GM12878 (cell line): ENCODE measurements at regions not wholly inside any gene's neighbourhood (a gene's known extent, or its start where the extent isn't known, plus 50 kb on each side); places are given as distances from the start of the nearest gene placed in this dataset.

Experiments
- ATAC-seq: fragments of 200-7000 bp; cut with Tn5 transposase; 3 replicates; pipeline ENCODE4 v1.9.1; 2020; ENCODE audit warnings: mild to moderate bottlenecking, moderate library complexity
- BruUV-seq: library from RNA; stranded (reverse); fragments of 400-500 nt; replicated peaks from 2 replicates; lab custom pipeline; 2021; lab: Mats Ljungman, UMichigan
- CTCF ChIA-PET: fragments of 300-600 bp; sonication (Branson Sonifier 250); formaldehyde crosslinking; extraction: SDS; loops from one replicate; lab custom pipeline; 2021; ENCODE audit warnings: inconsistent platforms; lab: Yijun Ruan, JAX
- POLR2A ChIA-PET: fragments of 350-600 bp; formaldehyde crosslinking; extraction: SDS; loops from one replicate; lab custom pipeline; 2021; ENCODE audit warnings: inconsistent platforms; lab: Charles Lee
- RAD21 ChIA-PET: fragments of 300-600 bp; sonication (Branson Sonifier 250); formaldehyde crosslinking; loops from one replicate; lab custom pipeline; 2023; ENCODE audit warnings: antibody characterized with exemption; ENCODE audit not compliant: unreplicated experiment; lab: Charles Lee
- SMC1A ChIA-PET: fragments of 300-600 bp; sonication (Branson Sonifier 250); formaldehyde crosslinking; loops from one replicate; lab custom pipeline; 2023; ENCODE audit not compliant: unreplicated experiment, uncharacterized antibody; lab: Charles Lee
- DNase-seq: peaks from one replicate; pipeline ENCODE4 v3.0.0-alpha.2; 2011; ENCODE audit warnings: low read depth, low spot score
- FAIRE-seq: peaks from 3 replicates; lab custom pipeline; 2011; peaks lifted over from hg19 to GRCh38; lab: Jason Lieb, UNC
- H2AFZ ChIP-seq: 2 replicates; pipeline ENCODE4 v1.6.0; 2011; ENCODE audit warnings: low read depth, low read length, control low read depth; ENCODE audit not compliant: control insufficient read depth
- H3K27ac ChIP-seq: 2 replicates; pipeline ENCODE4 v1.5.1; 2011; ENCODE audit warnings: control low read depth; ENCODE audit not compliant: control insufficient read depth, insufficient read depth
- H3K27me3 ChIP-seq, 2 experiments: replicated peaks in 1 of 2; 2 replicates each; pipeline versions ENCODE4 v1.6.0 to v1.6.1; 2011; ENCODE audit warnings: low read length in 1 of 2; ENCODE audit not compliant: control insufficient read depth in 2 of 2, insufficient read depth in 2 of 2
- H3K36me3 ChIP-seq, 2 experiments: 2 replicates each; pipeline ENCODE4 v1.5.1; 2011; ENCODE audit warnings: low read length in 1 of 2; ENCODE audit not compliant: control insufficient read depth in 2 of 2, insufficient read depth in 2 of 2
- H3K4me1 ChIP-seq: 2 replicates; pipeline ENCODE4 v1.6.1; 2011; ENCODE audit warnings: mild to moderate bottlenecking, low read length, moderate library complexity, mixed read lengths; ENCODE audit not compliant: control insufficient read depth, insufficient read depth
- H3K4me2 ChIP-seq: 2 replicates; pipeline ENCODE4 v1.6.0; 2011; ENCODE audit warnings: control low read depth; ENCODE audit not compliant: control insufficient read depth, insufficient read depth
- H3K4me3 ChIP-seq: fragments of 200-600 bp; sonication (generic); 2 replicates; pipeline ENCODE4 v1.5.1; 2016
- H3K79me2 ChIP-seq: 2 replicates; pipeline ENCODE4 v1.6.0; 2011; ENCODE audit warnings: low read length; ENCODE audit not compliant: control insufficient read depth, insufficient read depth
- H3K9ac ChIP-seq: 2 replicates; pipeline ENCODE4 v1.8.0; 2011; ENCODE audit warnings: low read length, control low read depth, mixed read lengths; ENCODE audit not compliant: control insufficient read depth, insufficient read depth
- H3K9me3 ChIP-seq: replicated peaks from 3 replicates; pipeline ENCODE4 v1.5.1; 2011; ENCODE audit warnings: mild to moderate bottlenecking, low read length; ENCODE audit not compliant: control insufficient read depth, insufficient read depth
- H4K20me1 ChIP-seq: 2 replicates; pipeline ENCODE4 v1.6.0; 2011; ENCODE audit not compliant: control insufficient read depth, insufficient read depth
- CEBPB ChIP-seq, 2 experiments: fragments of 150-350 bp in 1 of 2; IDR thresholded peaks; 2 replicates each; pipeline ENCODE4 v1.6.1; 2012 to 2014; ENCODE audit warnings: low read depth in 2 of 2, low read length in 2 of 2, borderline replicate concordance in 1 of 2, inconsistent platforms in 1 of 2
- EZH2 ChIP-seq: IDR thresholded peaks from 2 replicates; pipeline ENCODE4 v1.6.1; 2012; ENCODE audit warnings: low read depth, mild to moderate bottlenecking, control low read depth, inconsistent platforms, low read length, borderline replicate concordance; ENCODE audit not compliant: control insufficient read depth
- FOXK2 ChIP-seq: fragments of 450-650 bp; IDR thresholded peaks from 2 replicates; pipeline ENCODE4 v1.6.1; 2017; ENCODE audit warnings: mild to moderate bottlenecking, moderate library complexity
- MEF2B ChIP-seq: fragments of 450-650 bp; IDR thresholded peaks from 2 replicates; pipeline ENCODE4 v1.6.1; 2018; ENCODE audit warnings: mild to moderate bottlenecking, moderate library complexity; ENCODE audit not compliant: partially characterized antibody, poor library complexity, severe bottlenecking
- PAX8 ChIP-seq: fragments of 450-650 bp; IDR thresholded peaks from 2 replicates; pipeline ENCODE4 v1.6.1; 2017; ENCODE audit warnings: mild to moderate bottlenecking, moderate library complexity
- POLR2A ChIP-seq: IDR thresholded peaks from 2 replicates; pipeline ENCODE4 v1.6.1; 2011; ENCODE audit warnings: low read depth, mild to moderate bottlenecking, low read length
- TCF7 ChIP-seq: IDR thresholded peaks from 2 replicates; pipeline ENCODE4 v1.6.1; 2014; ENCODE audit warnings: antibody characterized with exemption, borderline replicate concordance
- WRNIP1 ChIP-seq: IDR thresholded peaks from 2 replicates; pipeline ENCODE4 v1.6.1; 2011; ENCODE audit warnings: low read depth, low read length, improper control_type of control experiment, borderline replicate concordance
- WGBS: methylation state at CpG from one replicate; pipeline ENCODE4 v1.1.6; 2016; ENCODE audit warnings: low lambda C conversion rate; ENCODE audit not compliant: insufficient replicate concordance, insufficient coverage; ENCODE audit errors: missing lambda C conversion rate; 5-methylcytosine and 5-hydroxymethylcytosine counted together
- in situ Hi-C: fragments of 300-500 bp; cut with MboI; formaldehyde crosslinking; loops from 9 replicates; pipeline ENCODE4 v1.14.3; 2018; ENCODE audit warnings: mixed read lengths
- intact Hi-C: fragments of 100-400 bp; cut with micrococcal nuclease; formaldehyde crosslinking; loops from one replicate; pipeline ENCODE4 v1.14.2; 2022; ENCODE audit not compliant: unreplicated experiment
- TF ChIP-seq, protein P1 (sequence below): IDR thresholded peaks from 2 replicates; pipeline ENCODE4 v1.6.1; 2012; ENCODE audit warnings: improper control_type of control experiment, low read depth, low read length; ENCODE audit not compliant: insufficient replicate concordance
- TF ChIP-seq, protein P2 (sequence below): fragments of 450-650 bp; IDR thresholded peaks from 2 replicates; pipeline ENCODE4 v1.6.1; 2017; ENCODE audit warnings: low read depth, mild to moderate bottlenecking, moderate library complexity
- TF ChIP-seq, protein P3 (sequence below): fragments of 450-650 bp; IDR thresholded peaks from 2 replicates; pipeline ENCODE4 v1.6.1; 2014; ENCODE audit warnings: mild to moderate bottlenecking
- TF ChIP-seq, protein P4 (sequence below): fragments of 450-650 bp; formaldehyde crosslinking; IDR thresholded peaks from 2 replicates; pipeline ENCODE4 v1.5.0; 2022; ENCODE audit warnings: mild to moderate bottlenecking, missing genetic modification characterization

DNA sequence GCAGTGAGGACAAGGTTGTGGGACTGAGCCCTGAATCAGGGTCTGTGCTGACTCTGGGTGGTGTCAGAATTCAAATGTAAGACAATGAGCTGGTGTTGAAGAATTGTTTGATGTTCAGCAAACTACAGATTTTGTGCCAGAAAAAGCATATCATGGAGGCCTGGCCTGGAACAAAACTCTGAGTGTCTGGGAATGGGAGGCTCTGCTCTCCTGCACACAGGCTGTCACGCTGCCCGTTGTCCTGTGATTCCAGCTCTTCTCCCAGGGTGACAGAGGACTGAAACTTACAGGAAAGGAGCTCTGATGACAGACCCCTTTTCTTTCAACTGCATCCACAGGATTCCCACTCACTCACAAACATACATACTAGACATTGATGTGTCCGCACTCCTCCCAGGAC lies 120.1 kb downstream of the ZNF486 start:
- Histone ChIP-seq H3K27me3 (no peaks in the 10 kb centered on the region), H3K9ac (no peak overlapping the region), H3K4me3 (no peak overlapping the region), H4K20me1 (no peaks in the 10 kb centered on the region), H3K4me1 (no peaks in the 10 kb centered on the region), H2AFZ (no peak overlapping the region), H3K36me3 (no peaks in the 10 kb centered on the region), H3K79me2 (no peaks in the 10 kb centered on the region), H3K27ac (no peak overlapping the region), H3K9me3 (no peaks in the 10 kb centered on the region), H3K4me2 (no peak overlapping the region)
- ChIA-PET CTCF (interaction anchor here (1.5 kb wide), 1 partner anchor 14 kb away, joined by 3 read pairs; no protein-coding TSS in a partner anchor), POLR2A (no interaction called here), RAD21 (no interaction called here), SMC1A (no interaction called here)
- no peak for DNase-seq
- in situ Hi-C loops: no loop called here
- WGBS: 6% methylated on average over 3 of the region's 3 CpGs
- BruUV-seq: no TSS peak
- no peak for ATAC-seq
- intact Hi-C loops: no loop called here
- no peak for FAIRE-seq
- no peak for TF ChIP-seq EZH2
- no peak for TF ChIP-seq PAX8
- TF ChIP-seq FOXK2: no peak
- TF ChIP-seq POLR2A: no peak
- TF ChIP-seq, protein P1, sequence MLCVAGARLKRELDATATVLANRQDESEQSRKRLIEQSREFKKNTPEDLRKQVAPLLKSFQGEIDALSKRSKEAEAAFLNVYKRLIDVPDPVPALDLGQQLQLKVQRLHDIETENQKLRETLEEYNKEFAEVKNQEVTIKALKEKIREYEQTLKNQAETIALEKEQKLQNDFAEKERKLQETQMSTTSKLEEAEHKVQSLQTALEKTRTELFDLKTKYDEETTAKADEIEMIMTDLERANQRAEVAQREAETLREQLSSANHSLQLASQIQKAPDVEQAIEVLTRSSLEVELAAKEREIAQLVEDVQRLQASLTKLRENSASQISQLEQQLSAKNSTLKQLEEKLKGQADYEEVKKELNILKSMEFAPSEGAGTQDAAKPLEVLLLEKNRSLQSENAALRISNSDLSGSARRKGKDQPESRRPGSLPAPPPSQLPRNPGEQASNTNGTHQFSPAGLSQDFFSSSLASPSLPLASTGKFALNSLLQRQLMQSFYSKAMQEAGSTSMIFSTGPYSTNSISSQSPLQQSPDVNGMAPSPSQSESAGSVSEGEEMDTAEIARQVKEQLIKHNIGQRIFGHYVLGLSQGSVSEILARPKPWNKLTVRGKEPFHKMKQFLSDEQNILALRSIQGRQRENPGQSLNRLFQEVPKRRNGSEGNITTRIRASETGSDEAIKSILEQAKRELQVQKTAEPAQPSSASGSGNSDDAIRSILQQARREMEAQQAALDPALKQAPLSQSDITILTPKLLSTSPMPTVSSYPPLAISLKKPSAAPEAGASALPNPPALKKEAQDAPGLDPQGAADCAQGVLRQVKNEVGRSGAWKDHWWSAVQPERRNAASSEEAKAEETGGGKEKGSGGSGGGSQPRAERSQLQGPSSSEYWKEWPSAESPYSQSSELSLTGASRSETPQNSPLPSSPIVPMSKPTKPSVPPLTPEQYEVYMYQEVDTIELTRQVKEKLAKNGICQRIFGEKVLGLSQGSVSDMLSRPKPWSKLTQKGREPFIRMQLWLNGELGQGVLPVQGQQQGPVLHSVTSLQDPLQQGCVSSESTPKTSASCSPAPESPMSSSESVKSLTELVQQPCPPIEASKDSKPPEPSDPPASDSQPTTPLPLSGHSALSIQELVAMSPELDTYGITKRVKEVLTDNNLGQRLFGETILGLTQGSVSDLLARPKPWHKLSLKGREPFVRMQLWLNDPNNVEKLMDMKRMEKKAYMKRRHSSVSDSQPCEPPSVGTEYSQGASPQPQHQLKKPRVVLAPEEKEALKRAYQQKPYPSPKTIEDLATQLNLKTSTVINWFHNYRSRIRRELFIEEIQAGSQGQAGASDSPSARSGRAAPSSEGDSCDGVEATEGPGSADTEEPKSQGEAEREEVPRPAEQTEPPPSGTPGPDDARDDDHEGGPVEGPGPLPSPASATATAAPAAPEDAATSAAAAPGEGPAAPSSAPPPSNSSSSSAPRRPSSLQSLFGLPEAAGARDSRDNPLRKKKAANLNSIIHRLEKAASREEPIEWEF: no peak
- TF ChIP-seq CEBPB (IDR thresholded peaks at IDR 0.05; ENCODE audit: borderline replicate concordance in 1 of 2, low read depth in 2 of 2, low read length in 2 of 2): no peak
- no peak for TF ChIP-seq MEF2B
- TF ChIP-seq, protein P2, sequence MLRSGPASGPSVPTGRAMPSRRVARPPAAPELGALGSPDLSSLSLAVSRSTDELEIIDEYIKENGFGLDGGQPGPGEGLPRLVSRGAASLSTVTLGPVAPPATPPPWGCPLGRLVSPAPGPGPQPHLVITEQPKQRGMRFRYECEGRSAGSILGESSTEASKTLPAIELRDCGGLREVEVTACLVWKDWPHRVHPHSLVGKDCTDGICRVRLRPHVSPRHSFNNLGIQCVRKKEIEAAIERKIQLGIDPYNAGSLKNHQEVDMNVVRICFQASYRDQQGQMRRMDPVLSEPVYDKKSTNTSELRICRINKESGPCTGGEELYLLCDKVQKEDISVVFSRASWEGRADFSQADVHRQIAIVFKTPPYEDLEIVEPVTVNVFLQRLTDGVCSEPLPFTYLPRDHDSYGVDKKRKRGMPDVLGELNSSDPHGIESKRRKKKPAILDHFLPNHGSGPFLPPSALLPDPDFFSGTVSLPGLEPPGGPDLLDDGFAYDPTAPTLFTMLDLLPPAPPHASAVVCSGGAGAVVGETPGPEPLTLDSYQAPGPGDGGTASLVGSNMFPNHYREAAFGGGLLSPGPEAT: no peak
- no peak for TF ChIP-seq WRNIP1
- TF ChIP-seq, protein P3, sequence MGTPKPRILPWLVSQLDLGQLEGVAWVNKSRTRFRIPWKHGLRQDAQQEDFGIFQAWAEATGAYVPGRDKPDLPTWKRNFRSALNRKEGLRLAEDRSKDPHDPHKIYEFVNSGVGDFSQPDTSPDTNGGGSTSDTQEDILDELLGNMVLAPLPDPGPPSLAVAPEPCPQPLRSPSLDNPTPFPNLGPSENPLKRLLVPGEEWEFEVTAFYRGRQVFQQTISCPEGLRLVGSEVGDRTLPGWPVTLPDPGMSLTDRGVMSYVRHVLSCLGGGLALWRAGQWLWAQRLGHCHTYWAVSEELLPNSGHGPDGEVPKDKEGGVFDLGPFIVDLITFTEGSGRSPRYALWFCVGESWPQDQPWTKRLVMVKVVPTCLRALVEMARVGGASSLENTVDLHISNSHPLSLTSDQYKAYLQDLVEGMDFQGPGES: no peak
- TF ChIP-seq, protein P4, sequence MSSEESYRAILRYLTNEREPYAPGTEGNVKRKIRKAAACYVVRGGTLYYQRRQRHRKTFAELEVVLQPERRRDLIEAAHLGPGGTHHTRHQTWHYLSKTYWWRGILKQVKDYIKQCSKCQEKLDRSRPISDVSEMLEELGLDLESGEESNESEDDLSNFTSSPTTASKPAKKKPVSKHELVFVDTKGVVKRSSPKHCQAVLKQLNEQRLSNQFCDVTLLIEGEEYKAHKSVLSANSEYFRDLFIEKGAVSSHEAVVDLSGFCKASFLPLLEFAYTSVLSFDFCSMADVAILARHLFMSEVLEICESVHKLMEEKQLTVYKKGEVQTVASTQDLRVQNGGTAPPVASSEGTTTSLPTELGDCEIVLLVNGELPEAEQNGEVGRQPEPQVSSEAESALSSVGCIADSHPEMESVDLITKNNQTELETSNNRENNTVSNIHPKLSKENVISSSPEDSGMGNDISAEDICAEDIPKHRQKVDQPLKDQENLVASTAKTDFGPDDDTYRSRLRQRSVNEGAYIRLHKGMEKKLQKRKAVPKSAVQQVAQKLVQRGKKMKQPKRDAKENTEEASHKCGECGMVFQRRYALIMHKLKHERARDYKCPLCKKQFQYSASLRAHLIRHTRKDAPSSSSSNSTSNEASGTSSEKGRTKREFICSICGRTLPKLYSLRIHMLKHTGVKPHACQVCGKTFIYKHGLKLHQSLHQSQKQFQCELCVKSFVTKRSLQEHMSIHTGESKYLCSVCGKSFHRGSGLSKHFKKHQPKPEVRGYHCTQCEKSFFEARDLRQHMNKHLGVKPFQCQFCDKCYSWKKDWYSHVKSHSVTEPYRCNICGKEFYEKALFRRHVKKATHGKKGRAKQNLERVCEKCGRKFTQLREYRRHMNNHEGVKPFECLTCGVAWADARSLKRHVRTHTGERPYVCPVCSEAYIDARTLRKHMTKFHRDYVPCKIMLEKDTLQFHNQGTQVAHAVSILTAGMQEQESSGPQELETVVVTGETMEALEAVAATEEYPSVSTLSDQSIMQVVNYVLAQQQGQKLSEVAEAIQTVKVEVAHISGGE: no peak
- no peak for TF ChIP-seq TCF7
